ENCODE measurements at regions not wholly inside any gene's neighbourhood (a gene's known extent, or its start where the extent isn't known, plus 50 kb on each side); places are given as distances from the start of the nearest gene placed in this dataset.

GRCh38 chr3:76310089-76310488 is 524.7 kb upstream of the ZNF717 start:
- in situ Hi-C loops (cut with MboI) (no loop called here), intact Hi-C loops (cut with micrococcal nuclease; ENCODE audit: unreplicated experiment) (no loop called here)
- DNase-seq (ENCODE audit: low read depth, low spot score) (no peak), ATAC-seq (no peak), FAIRE-seq (no peak)
- H3K4me2 ChIP-seq (ENCODE audit: control insufficient read depth, insufficient read depth) = no peak overlapping the region
- POLR2A ChIA-PET = no interaction called here
- 23% methylated on average over 8 of the region's 8 CpGs for WGBS (ENCODE audit: insufficient coverage, insufficient replicate concordance, low lambda C conversion rate, missing lambda C conversion rate)
- SMC1A ChIA-PET (ENCODE audit: uncharacterized antibody, unreplicated experiment) = interaction anchor here (1.6 kb wide), 1 partner anchor 10 kb away, joined by 5 read pairs; no protein-coding TSS in a partner anchor
- RAD21 ChIA-PET (ENCODE audit: unreplicated experiment) = no interaction called here
- H3K27ac ChIP-seq (ENCODE audit: control insufficient read depth, insufficient read depth) = no peak overlapping the region
- H3K4me3 ChIP-seq = no peak overlapping the region
- H3K9me3 ChIP-seq (replicated peaks; ENCODE audit: control insufficient read depth, insufficient read depth, low read length) = no peaks in the 10 kb centered on the region
- no peaks in the 10 kb centered on the region for H3K79me2 ChIP-seq (ENCODE audit: control insufficient read depth, insufficient read depth, low read length)
- no peaks in the 10 kb centered on the region for H3K36me3 ChIP-seq (ENCODE audit: control insufficient read depth in 2 of 2, insufficient read depth in 2 of 2, low read length in 1 of 2)
- no TSS peak for BruUV-seq (replicated peaks)
- no peaks in the 10 kb centered on the region for H3K4me1 ChIP-seq (ENCODE audit: control insufficient read depth, insufficient read depth, low read length)
- TF ChIP-seq CREB1 (IDR thresholded peaks at IDR 0.05; ENCODE audit: low read depth) = no peak
- no peak for TF ChIP-seq SRF (IDR thresholded peaks at IDR 0.05; ENCODE audit: low read depth in 2 of 2, low read length in 2 of 2)
- TF ChIP-seq HDAC6 (IDR thresholded peaks at IDR 0.05; ENCODE audit: unreplicated experiment) = no peak
- TF ChIP-seq, protein P1, sequence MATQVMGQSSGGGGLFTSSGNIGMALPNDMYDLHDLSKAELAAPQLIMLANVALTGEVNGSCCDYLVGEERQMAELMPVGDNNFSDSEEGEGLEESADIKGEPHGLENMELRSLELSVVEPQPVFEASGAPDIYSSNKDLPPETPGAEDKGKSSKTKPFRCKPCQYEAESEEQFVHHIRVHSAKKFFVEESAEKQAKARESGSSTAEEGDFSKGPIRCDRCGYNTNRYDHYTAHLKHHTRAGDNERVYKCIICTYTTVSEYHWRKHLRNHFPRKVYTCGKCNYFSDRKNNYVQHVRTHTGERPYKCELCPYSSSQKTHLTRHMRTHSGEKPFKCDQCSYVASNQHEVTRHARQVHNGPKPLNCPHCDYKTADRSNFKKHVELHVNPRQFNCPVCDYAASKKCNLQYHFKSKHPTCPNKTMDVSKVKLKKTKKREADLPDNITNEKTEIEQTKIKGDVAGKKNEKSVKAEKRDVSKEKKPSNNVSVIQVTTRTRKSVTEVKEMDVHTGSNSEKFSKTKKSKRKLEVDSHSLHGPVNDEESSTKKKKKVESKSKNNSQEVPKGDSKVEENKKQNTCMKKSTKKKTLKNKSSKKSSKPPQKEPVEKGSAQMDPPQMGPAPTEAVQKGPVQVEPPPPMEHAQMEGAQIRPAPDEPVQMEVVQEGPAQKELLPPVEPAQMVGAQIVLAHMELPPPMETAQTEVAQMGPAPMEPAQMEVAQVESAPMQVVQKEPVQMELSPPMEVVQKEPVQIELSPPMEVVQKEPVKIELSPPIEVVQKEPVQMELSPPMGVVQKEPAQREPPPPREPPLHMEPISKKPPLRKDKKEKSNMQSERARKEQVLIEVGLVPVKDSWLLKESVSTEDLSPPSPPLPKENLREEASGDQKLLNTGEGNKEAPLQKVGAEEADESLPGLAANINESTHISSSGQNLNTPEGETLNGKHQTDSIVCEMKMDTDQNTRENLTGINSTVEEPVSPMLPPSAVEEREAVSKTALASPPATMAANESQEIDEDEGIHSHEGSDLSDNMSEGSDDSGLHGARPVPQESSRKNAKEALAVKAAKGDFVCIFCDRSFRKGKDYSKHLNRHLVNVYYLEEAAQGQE (IDR thresholded peaks at IDR 0.05; ENCODE audit: low read depth, low read length) = no peak
- TF ChIP-seq TBL1XR1 (IDR thresholded peaks at IDR 0.05; ENCODE audit: low read depth, low read length) = no peak
- no peak for TF ChIP-seq PAX5 (IDR thresholded peaks at IDR 0.05; ENCODE audit: borderline replicate concordance, low read depth, low read length)
- TF ChIP-seq ATF7 (IDR thresholded peaks at IDR 0.05; ENCODE audit: low read depth) = no peak
- no peak for TF ChIP-seq ZNF217 (IDR thresholded peaks at IDR 0.05)
- TF ChIP-seq BMI1 (IDR thresholded peaks at IDR 0.05; ENCODE audit: borderline replicate concordance) = no peak
- TF ChIP-seq IKZF2 (IDR thresholded peaks at IDR 0.05) = no peak
- TF ChIP-seq CBX3 (IDR thresholded peaks at IDR 0.05; ENCODE audit: borderline replicate concordance, low read depth) = no peak
- no peak for TF ChIP-seq ZZZ3 (IDR thresholded peaks at IDR 0.05; ENCODE audit: control insufficient read depth, insufficient read length, low read depth)
- no peak overlapping the region for H3K9ac ChIP-seq (ENCODE audit: control insufficient read depth, insufficient read depth, low read length)
- no peaks in the 10 kb centered on the region for H4K20me1 ChIP-seq (ENCODE audit: control insufficient read depth, insufficient read depth)
- CTCF ChIA-PET = no interaction called here
- no peaks in the 10 kb centered on the region for H3K27me3 ChIP-seq (replicated peaks in 1 of 2; ENCODE audit: control insufficient read depth in 2 of 2, insufficient read depth in 2 of 2, low read length in 1 of 2)
- no peak overlapping the region for H2AFZ ChIP-seq (ENCODE audit: control insufficient read depth, low read depth, low read length)
